IMR-90 (cell line): ENCODE measurements at regions not wholly inside any gene's neighbourhood (a gene's known extent, or its start where the extent isn't known, plus 50 kb on each side); places are given as distances from the start of the nearest gene placed in this dataset.

Source experiments
- ATAC-seq: fragments of 200-7000 bp; cut with Tn5 transposase; 2 replicates; pipeline ENCODE4 v1.9.1; 2020; ENCODE audit warnings: low read depth, mild to moderate bottlenecking, moderate library complexity
- BruUV-seq: library from RNA; stranded (reverse); fragments of 400-500 nt; replicated peaks from 2 replicates; lab custom pipeline; 2021; lab: Mats Ljungman, UMichigan
- CTCF ChIA-PET: fragments of 300-600 bp; formaldehyde crosslinking; extraction: SDS; loops from one replicate; lab custom pipeline; 2021; ENCODE audit warnings: antibody characterized with exemption; lab: Yijun Ruan, JAX
- POLR2A ChIA-PET: fragments of 300-600 bp; sonication (Branson Sonifier 250); formaldehyde crosslinking; loops from one replicate; lab custom pipeline; 2022; ENCODE audit warnings: antibody characterized with exemption; ENCODE audit not compliant: unreplicated experiment; lab: Charles Lee
- DNase-seq: peaks from one replicate; pipeline ENCODE4 v3.0.0; 2013
- H2AFZ ChIP-seq: replicated peaks from 2 replicates; pipeline ENCODE3; 2013; ENCODE audit warnings: low read length, mild to moderate bottlenecking; ENCODE audit not compliant: poor library complexity
- H2AK5ac ChIP-seq: 2 replicates; pipeline ENCODE4 v1.6.1; 2013; ENCODE audit warnings: low read depth, low read length, inconsistent platforms
- H2AK9ac ChIP-seq: replicated peaks from 2 replicates; pipeline ENCODE3; 2013; ENCODE audit warnings: mild to moderate bottlenecking, low read depth, low read length, moderate library complexity; ENCODE audit not compliant: poor library complexity
- H2BK120ac ChIP-seq: 2 replicates; pipeline ENCODE4 v1.6.1; 2013; ENCODE audit warnings: low read depth, low read length, inconsistent platforms
- H2BK15ac ChIP-seq: 3 replicates; pipeline ENCODE4 v1.6.1; 2013; ENCODE audit warnings: low read depth, low read length, inconsistent platforms
- H2BK20ac ChIP-seq: 2 replicates; pipeline ENCODE4 v1.6.1; 2013; ENCODE audit warnings: low read depth, mild to moderate bottlenecking, inconsistent platforms, low read length, moderate library complexity
- H2BK5ac ChIP-seq: 2 replicates; pipeline ENCODE4 v1.6.1; 2013; ENCODE audit warnings: mild to moderate bottlenecking, low read depth, low read length, inconsistent platforms; ENCODE audit not compliant: poor library complexity, severe bottlenecking
- H3K14ac ChIP-seq: replicated peaks from 2 replicates; pipeline ENCODE4 v1.6.1; 2013; ENCODE audit warnings: low read depth, low read length, inconsistent platforms
- H3K18ac ChIP-seq: 2 replicates; pipeline ENCODE4 v1.6.1; 2013; ENCODE audit warnings: low read depth, low read length, control low read depth
- H3K23ac ChIP-seq: 2 replicates; pipeline ENCODE4 v1.6.1; 2013; ENCODE audit warnings: low read depth, low read length, inconsistent platforms
- H3K27ac ChIP-seq: 2 replicates; pipeline ENCODE4 v1.5.1; 2013; ENCODE audit warnings: mild to moderate bottlenecking, control low read depth, low read length; ENCODE audit not compliant: insufficient read depth
- H3K27me3 ChIP-seq: 2 replicates; pipeline ENCODE4 v1.6.1; 2013; ENCODE audit warnings: low read length; ENCODE audit not compliant: control insufficient read depth, insufficient read depth
- H3K36me3 ChIP-seq: 2 replicates; pipeline ENCODE4 v1.6.1; 2013; ENCODE audit warnings: low read length, mixed read lengths; ENCODE audit not compliant: control insufficient read depth, insufficient read depth
- H3K4ac ChIP-seq: 2 replicates; pipeline ENCODE4 v1.6.1; 2013; ENCODE audit warnings: low read depth, low read length, inconsistent platforms
- H3K4me1 ChIP-seq: 2 replicates; pipeline ENCODE4 v1.6.1; 2013; ENCODE audit warnings: low read length, mixed read lengths; ENCODE audit not compliant: control insufficient read depth, insufficient read depth
- H3K4me2 ChIP-seq: 2 replicates; pipeline ENCODE4 v1.6.1; 2013; ENCODE audit warnings: low read depth, mild to moderate bottlenecking, control low read depth, low read length, moderate library complexity
- H3K4me3 ChIP-seq: 2 replicates; pipeline ENCODE4 v1.5.1; 2013; ENCODE audit warnings: low read depth, mild to moderate bottlenecking, control low read depth, low read length, moderate library complexity; ENCODE audit not compliant: insufficient read depth
- H3K56ac ChIP-seq: 2 replicates; pipeline ENCODE4 v1.6.1; 2013; ENCODE audit warnings: low read length, inconsistent platforms; ENCODE audit not compliant: insufficient read depth; ENCODE audit errors: extremely low read depth
- H3K79me1 ChIP-seq, 2 experiments: 2 replicates each; pipeline ENCODE4 v1.6.1; 2013; ENCODE audit warnings: low read length in 2 of 2, inconsistent platforms in 1 of 2, low read depth in 1 of 2
- H3K9ac ChIP-seq: 2 replicates; pipeline ENCODE4 v1.6.1; 2013; ENCODE audit warnings: low read depth, low read length, control low read depth
- H3K9me1 ChIP-seq: 2 replicates; pipeline ENCODE4 v1.6.1; 2013; ENCODE audit warnings: low read length, inconsistent platforms; ENCODE audit not compliant: insufficient read depth
- H3K9me3 ChIP-seq: 2 replicates; pipeline ENCODE4 v1.6.1; 2013; ENCODE audit warnings: low read length; ENCODE audit not compliant: control insufficient read depth, insufficient read depth
- H4K20me1 ChIP-seq: 2 replicates; pipeline ENCODE4 v1.6.1; 2013; ENCODE audit warnings: low read length, inconsistent platforms; ENCODE audit not compliant: insufficient read depth
- H4K5ac ChIP-seq: 2 replicates; pipeline ENCODE4 v1.6.1; 2013; ENCODE audit warnings: mild to moderate bottlenecking, low read depth, low read length, control low read depth
- H4K8ac ChIP-seq, 2 experiments: 2 replicates each; pipeline ENCODE4 v1.6.1; 2013; ENCODE audit warnings: low read depth in 2 of 2, low read length in 2 of 2, control low read depth in 1 of 2, inconsistent platforms in 1 of 2
- H4K91ac ChIP-seq: 2 replicates; pipeline ENCODE4 v1.6.1; 2013; ENCODE audit warnings: low read depth, low read length, inconsistent platforms; ENCODE audit not compliant: insufficient read depth
- BHLHE40 ChIP-seq: fragments of 150-350 bp; IDR thresholded peaks from 2 replicates; pipeline ENCODE4 v1.6.1; 2016; ENCODE audit warnings: mild to moderate bottlenecking, low read depth, low read length
- CEBPB ChIP-seq: IDR thresholded peaks from 2 replicates; pipeline ENCODE4 v1.6.1; 2012; ENCODE audit warnings: low read depth, low read length, improper control_type of control experiment
- CHD1 ChIP-seq: IDR thresholded peaks from 2 replicates; pipeline ENCODE4 v1.6.1; 2012; ENCODE audit warnings: low read depth, low read length, improper control_type of control experiment
- FOS ChIP-seq: fragments of 150-350 bp; IDR thresholded peaks from 2 replicates; pipeline ENCODE4 v1.6.1; 2016; ENCODE audit warnings: low read depth, low read length
- MAFK ChIP-seq: IDR thresholded peaks from 2 replicates; pipeline ENCODE4 v1.6.1; 2012; ENCODE audit warnings: low read depth, low read length, improper control_type of control experiment
- MAZ ChIP-seq: IDR thresholded peaks from 2 replicates; pipeline ENCODE4 v1.6.1; 2012; ENCODE audit warnings: low read depth, mild to moderate bottlenecking, low read length, improper control_type of control experiment, moderate library complexity, borderline replicate concordance
- MXI1 ChIP-seq: IDR thresholded peaks from 2 replicates; pipeline ENCODE4 v1.6.1; 2012; ENCODE audit warnings: low read depth, mild to moderate bottlenecking, low read length, moderate library complexity, borderline replicate concordance
- NFE2L2 ChIP-seq: fragments of 150-350 bp; IDR thresholded peaks from 2 replicates; pipeline ENCODE4 v1.6.1; 2016; ENCODE audit warnings: low read depth, mild to moderate bottlenecking, low read length
- POLR2A ChIP-seq: IDR thresholded peaks from 2 replicates; pipeline ENCODE4 v1.6.1; 2012; ENCODE audit warnings: mild to moderate bottlenecking, low read depth, low read length
- RAD21 ChIP-seq: IDR thresholded peaks from 2 replicates; pipeline ENCODE4 v1.6.1; 2012; ENCODE audit warnings: low read length, improper control_type of control experiment
- RCOR1 ChIP-seq: IDR thresholded peaks from 2 replicates; pipeline ENCODE4 v1.6.1; 2012; ENCODE audit warnings: mild to moderate bottlenecking, low read length, improper control_type of control experiment; ENCODE audit not compliant: insufficient replicate concordance
- SMC3 ChIP-seq: fragments of 150-350 bp; IDR thresholded peaks from 2 replicates; pipeline ENCODE4 v1.6.1; 2016; ENCODE audit warnings: low read depth, mild to moderate bottlenecking, antibody characterized with exemption, low read length, moderate library complexity
- dilution Hi-C: fragments of 300-500 bp; cut with HindIII; formaldehyde crosslinking; loops from one replicate; pipeline ENCODE4 v1.14.3; 2018; ENCODE audit warnings: low sequenced_read_pairs; ENCODE audit not compliant: unreplicated experiment
- in situ Hi-C: fragments of 300-500 bp; cut with MboI; formaldehyde crosslinking; loops from 3 replicates; pipeline ENCODE4 v1.14.3; 2019; ENCODE audit warnings: low sequenced_read_pairs, inconsistent platforms, mixed read lengths
- intact Hi-C: fragments of 100-400 bp; cut with micrococcal nuclease; formaldehyde crosslinking; loops from 2 replicates; pipeline ENCODE4 v1.10.0; 2022
- TF ChIP-seq, protein P1 (sequence below): fragments of 150-350 bp; IDR thresholded peaks from 2 replicates; pipeline ENCODE4 v1.6.1; 2017; ENCODE audit warnings: mild to moderate bottlenecking, antibody characterized with exemption, low read length, low read depth
- TF ChIP-seq, protein P2 (sequence below): fragments of 150-350 bp; IDR thresholded peaks from 2 replicates; pipeline ENCODE4 v1.6.1; 2016; ENCODE audit warnings: low read depth, mild to moderate bottlenecking, low read length, moderate library complexity, borderline replicate concordance

DNA sequence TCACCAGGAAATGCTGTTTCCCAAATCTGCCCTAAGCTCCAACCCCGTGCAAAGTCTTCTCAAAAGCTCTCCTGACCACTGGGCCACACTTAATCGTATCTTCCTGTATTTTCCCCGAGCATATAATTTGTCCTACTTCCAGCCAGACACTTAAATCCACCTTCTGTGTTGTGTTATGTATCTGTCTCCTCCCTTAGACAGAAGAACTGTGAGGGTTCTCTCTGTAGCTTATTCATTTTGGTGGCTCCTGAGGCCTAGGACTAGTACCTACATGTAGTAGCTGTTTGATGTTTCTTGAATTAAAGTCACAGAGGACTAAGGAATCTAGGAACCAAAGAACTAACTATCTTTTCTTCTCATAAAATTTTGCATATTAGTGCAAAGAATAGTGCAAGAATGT, 292.6 kb downstream of the ALDH8A1 start (continued):
- TF ChIP-seq, protein P1, sequence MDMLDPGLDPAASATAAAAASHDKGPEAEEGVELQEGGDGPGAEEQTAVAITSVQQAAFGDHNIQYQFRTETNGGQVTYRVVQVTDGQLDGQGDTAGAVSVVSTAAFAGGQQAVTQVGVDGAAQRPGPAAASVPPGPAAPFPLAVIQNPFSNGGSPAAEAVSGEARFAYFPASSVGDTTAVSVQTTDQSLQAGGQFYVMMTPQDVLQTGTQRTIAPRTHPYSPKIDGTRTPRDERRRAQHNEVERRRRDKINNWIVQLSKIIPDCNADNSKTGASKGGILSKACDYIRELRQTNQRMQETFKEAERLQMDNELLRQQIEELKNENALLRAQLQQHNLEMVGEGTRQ: no peak
- TF ChIP-seq FOS: no peak

DNA sequence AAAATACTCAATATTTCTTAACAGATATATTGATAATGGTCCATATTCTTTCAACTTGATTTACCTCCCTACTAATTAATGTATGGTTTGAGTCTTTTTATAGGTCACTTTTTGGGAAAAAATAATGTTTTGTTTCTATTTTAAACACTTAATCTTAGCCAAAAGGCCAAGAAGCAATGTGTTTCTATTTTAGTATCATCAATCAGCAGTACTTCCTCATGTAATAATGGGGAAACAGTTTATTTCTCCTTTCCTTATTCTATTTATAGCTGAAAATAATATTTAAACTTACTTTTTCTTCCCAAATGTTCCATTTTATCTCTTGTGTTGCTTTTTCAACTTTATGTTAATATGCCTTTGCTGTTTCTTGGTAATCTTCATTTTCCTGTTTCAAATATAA, 295.1 kb downstream of the ALDH8A1 start:
- ChIA-PET POLR2A (no interaction called here), CTCF (interaction anchor here (0.6 kb wide), 1 partner anchor 202 kb away, joined by 3 read pairs; no protein-coding TSS in a partner anchor)
- no TSS peak for BruUV-seq
- DNase-seq (no peak), ATAC-seq (no peak)
- Histone ChIP-seq H2AFZ (no peak overlapping the region), H3K56ac (no peak overlapping the region), H3K79me1 (no peaks in the 10 kb centered on the region), H4K8ac (no peak overlapping the region), H3K36me3 (no peaks in the 10 kb centered on the region), H3K4me3 (no peak overlapping the region), H2AK5ac (no peak overlapping the region), H3K4me1 (peaks cover 7% of the 10 kb centered on the region), H3K9me3 (no peaks in the 10 kb centered on the region), H2AK9ac (no peak overlapping the region), H3K27me3 (no peaks in the 10 kb centered on the region), H4K91ac (no peak overlapping the region), H4K20me1 (no peaks in the 10 kb centered on the region), H2BK120ac (no peak overlapping the region), H2BK5ac (no peak overlapping the region), H3K14ac (no peak overlapping the region), H4K5ac (no peak overlapping the region), H3K27ac (no peak overlapping the region), H3K23ac (no peak overlapping the region), H3K4ac (no peak overlapping the region), H2BK20ac (no peak overlapping the region), H2BK15ac (no peak overlapping the region), H3K9me1 (no peaks in the 10 kb centered on the region), H3K18ac (no peak overlapping the region), H3K9ac (no peak overlapping the region), H3K4me2 (no peak overlapping the region)
- in situ Hi-C loops: no loop called here
- no peak for TF ChIP-seq MXI1
- TF ChIP-seq SMC3: no peak
- TF ChIP-seq MAZ: no peak
- no peak for TF ChIP-seq MAFK
- TF ChIP-seq NFE2L2: no peak
- no peak for TF ChIP-seq RCOR1
- TF ChIP-seq POLR2A: no peak
- TF ChIP-seq, protein P2, sequence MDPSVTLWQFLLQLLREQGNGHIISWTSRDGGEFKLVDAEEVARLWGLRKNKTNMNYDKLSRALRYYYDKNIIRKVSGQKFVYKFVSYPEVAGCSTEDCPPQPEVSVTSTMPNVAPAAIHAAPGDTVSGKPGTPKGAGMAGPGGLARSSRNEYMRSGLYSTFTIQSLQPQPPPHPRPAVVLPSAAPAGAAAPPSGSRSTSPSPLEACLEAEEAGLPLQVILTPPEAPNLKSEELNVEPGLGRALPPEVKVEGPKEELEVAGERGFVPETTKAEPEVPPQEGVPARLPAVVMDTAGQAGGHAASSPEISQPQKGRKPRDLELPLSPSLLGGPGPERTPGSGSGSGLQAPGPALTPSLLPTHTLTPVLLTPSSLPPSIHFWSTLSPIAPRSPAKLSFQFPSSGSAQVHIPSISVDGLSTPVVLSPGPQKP: no peak
- no peak for TF ChIP-seq BHLHE40
- no peak for TF ChIP-seq CEBPB
- TF ChIP-seq CHD1: no peak
- no peak for TF ChIP-seq RAD21
- dilution Hi-C loops: no loop called here
- intact Hi-C loops: no loop called here
